ENCODE measurements at regions not wholly inside any gene's neighbourhood (a gene's known extent, or its start where the extent isn't known, plus 50 kb on each side); places are given as distances from the start of the nearest gene placed in this dataset.

- no peak for TF ChIP-seq HDGF (IDR thresholded peaks at IDR 0.05; ENCODE audit: borderline replicate concordance)
- TF ChIP-seq ZNF384 (IDR thresholded peaks at IDR 0.05), result no peak
- TF ChIP-seq LEF1 (IDR thresholded peaks at IDR 0.05; ENCODE audit: borderline replicate concordance), result no peak
- no peak for TF ChIP-seq ARNT (IDR thresholded peaks at IDR 0.05)
- no peak for TF ChIP-seq NFRKB (IDR thresholded peaks at IDR 0.05)
- no peak for TF ChIP-seq SP1 (IDR thresholded peaks at IDR 0.05)
- TF ChIP-seq CTBP1 (IDR thresholded peaks at IDR 0.05; ENCODE audit: borderline replicate concordance), result no peak
- no peak for TF ChIP-seq FOXM1 (IDR thresholded peaks at IDR 0.05; ENCODE audit: borderline replicate concordance)
- TF ChIP-seq FOXK2 (IDR thresholded peaks at IDR 0.05), result no peak
- no peak for TF ChIP-seq ELF4 (IDR thresholded peaks at IDR 0.05)
- no peak for TF ChIP-seq TARDBP (IDR thresholded peaks at IDR 0.05)
- no peak for TF ChIP-seq SUZ12 (IDR thresholded peaks at IDR 0.05)
- TF ChIP-seq BHLHE40 (IDR thresholded peaks at IDR 0.05; ENCODE audit: borderline replicate concordance), result no peak
- TF ChIP-seq FOXA1 (IDR thresholded peaks at IDR 0.05), result no peak
Observed at GRCh38 chr13:76267216-76267615, 619.0 kb downstream of the KCTD12 start.

Measured in HEK293T (cell line).